ENCODE measurements at regions not wholly inside any gene's neighbourhood (a gene's known extent, or its start where the extent isn't known, plus 50 kb on each side); places are given as distances from the start of the nearest gene placed in this dataset.

DNA sequence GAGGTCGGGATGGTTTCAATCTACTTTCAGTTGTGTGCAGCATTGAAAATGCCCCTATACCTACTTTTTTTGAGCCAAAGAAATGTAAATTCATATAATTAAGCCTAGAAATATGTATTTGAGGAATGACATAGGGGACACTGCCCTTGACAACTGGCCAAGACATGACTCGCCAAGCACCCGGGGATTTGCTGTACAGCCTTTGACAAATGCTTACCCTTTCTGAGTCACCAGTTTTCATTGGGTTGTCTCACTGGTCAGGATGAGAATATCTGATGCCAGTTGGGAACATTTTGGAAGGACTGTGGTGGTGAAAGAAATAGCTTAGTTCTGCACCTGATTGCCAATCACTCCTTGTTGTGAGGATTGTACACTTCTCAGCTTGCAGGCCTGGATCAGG, 166.8 kb upstream of the HABP2 start:
- no peak overlapping the region for H3K4me3 ChIP-seq (replicated peaks; ENCODE audit: insufficient read depth, low read length)
- TF ChIP-seq, protein P1, sequence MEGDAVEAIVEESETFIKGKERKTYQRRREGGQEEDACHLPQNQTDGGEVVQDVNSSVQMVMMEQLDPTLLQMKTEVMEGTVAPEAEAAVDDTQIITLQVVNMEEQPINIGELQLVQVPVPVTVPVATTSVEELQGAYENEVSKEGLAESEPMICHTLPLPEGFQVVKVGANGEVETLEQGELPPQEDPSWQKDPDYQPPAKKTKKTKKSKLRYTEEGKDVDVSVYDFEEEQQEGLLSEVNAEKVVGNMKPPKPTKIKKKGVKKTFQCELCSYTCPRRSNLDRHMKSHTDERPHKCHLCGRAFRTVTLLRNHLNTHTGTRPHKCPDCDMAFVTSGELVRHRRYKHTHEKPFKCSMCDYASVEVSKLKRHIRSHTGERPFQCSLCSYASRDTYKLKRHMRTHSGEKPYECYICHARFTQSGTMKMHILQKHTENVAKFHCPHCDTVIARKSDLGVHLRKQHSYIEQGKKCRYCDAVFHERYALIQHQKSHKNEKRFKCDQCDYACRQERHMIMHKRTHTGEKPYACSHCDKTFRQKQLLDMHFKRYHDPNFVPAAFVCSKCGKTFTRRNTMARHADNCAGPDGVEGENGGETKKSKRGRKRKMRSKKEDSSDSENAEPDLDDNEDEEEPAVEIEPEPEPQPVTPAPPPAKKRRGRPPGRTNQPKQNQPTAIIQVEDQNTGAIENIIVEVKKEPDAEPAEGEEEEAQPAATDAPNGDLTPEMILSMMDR (IDR thresholded peaks at IDR 0.05; ENCODE audit: insufficient read depth, low read length), result no peak
- TF ChIP-seq GABPA (IDR thresholded peaks at IDR 0.05; ENCODE audit: low read depth) (no peak), POLR2AphosphoS5 (IDR thresholded peaks at IDR 0.05; ENCODE audit: low read depth) (no peak), SPI1 (IDR thresholded peaks at IDR 0.05; ENCODE audit: borderline replicate concordance, low read depth) (no peak)
- TF ChIP-seq, protein P2, sequence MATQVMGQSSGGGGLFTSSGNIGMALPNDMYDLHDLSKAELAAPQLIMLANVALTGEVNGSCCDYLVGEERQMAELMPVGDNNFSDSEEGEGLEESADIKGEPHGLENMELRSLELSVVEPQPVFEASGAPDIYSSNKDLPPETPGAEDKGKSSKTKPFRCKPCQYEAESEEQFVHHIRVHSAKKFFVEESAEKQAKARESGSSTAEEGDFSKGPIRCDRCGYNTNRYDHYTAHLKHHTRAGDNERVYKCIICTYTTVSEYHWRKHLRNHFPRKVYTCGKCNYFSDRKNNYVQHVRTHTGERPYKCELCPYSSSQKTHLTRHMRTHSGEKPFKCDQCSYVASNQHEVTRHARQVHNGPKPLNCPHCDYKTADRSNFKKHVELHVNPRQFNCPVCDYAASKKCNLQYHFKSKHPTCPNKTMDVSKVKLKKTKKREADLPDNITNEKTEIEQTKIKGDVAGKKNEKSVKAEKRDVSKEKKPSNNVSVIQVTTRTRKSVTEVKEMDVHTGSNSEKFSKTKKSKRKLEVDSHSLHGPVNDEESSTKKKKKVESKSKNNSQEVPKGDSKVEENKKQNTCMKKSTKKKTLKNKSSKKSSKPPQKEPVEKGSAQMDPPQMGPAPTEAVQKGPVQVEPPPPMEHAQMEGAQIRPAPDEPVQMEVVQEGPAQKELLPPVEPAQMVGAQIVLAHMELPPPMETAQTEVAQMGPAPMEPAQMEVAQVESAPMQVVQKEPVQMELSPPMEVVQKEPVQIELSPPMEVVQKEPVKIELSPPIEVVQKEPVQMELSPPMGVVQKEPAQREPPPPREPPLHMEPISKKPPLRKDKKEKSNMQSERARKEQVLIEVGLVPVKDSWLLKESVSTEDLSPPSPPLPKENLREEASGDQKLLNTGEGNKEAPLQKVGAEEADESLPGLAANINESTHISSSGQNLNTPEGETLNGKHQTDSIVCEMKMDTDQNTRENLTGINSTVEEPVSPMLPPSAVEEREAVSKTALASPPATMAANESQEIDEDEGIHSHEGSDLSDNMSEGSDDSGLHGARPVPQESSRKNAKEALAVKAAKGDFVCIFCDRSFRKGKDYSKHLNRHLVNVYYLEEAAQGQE (IDR thresholded peaks at IDR 0.05; ENCODE audit: insufficient replicate concordance, low read depth), result no peak
- no peak for DNase-seq (ENCODE audit: low read depth in 1 of 2, low spot score in 1 of 2)
- no peak overlapping the region for H3K27ac ChIP-seq (replicated peaks)
- peaks cover 15% of the 10 kb centered on the region for H3K27me3 ChIP-seq (ENCODE audit: insufficient read depth, poor library complexity, severe bottlenecking)

GRCh38 chr10:113389969-113390368, 162.9 kb upstream of the HABP2 start:
- TF ChIP-seq GABPA (IDR thresholded peaks at IDR 0.05; ENCODE audit: low read depth) (no peak), POLR2AphosphoS5 (IDR thresholded peaks at IDR 0.05; ENCODE audit: low read depth) (no peak)
- TF ChIP-seq, protein P1 (IDR thresholded peaks at IDR 0.05; ENCODE audit: insufficient read depth, low read length), result no peak
- TF ChIP-seq, protein P2 (IDR thresholded peaks at IDR 0.05; ENCODE audit: insufficient replicate concordance, low read depth), result no peak
- no peak for DNase-seq (ENCODE audit: low read depth in 1 of 2, low spot score in 1 of 2)
- no peak overlapping the region for H3K4me3 ChIP-seq (replicated peaks; ENCODE audit: insufficient read depth, low read length)
- no peak overlapping the region for H3K27ac ChIP-seq (replicated peaks)
- H3K27me3 ChIP-seq (ENCODE audit: insufficient read depth, poor library complexity, severe bottlenecking), result peaks cover 3% of the 10 kb centered on the region

DNA sequence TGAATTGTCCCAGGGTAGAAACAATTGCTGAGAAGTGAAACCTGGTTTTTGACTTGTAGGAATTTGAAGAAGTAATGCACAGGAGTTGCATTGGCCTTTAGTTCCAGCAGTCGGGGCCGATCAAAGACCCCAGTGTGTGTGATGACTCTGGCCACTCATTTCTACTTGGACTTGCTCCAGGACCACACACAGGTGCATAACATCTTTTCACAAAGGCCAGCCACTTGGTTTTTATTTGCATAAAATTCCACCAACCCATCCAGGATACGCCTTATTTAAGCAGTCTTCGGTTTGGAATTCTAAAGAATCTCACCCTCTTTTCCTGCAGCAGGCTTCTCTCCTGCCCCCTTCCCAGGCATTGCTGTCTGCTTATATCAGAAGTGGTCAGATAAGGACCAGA, 162.0 kb upstream of the HABP2 start:
- no peak for DNase-seq (ENCODE audit: low read depth in 1 of 2, low spot score in 1 of 2)
- TF ChIP-seq SPI1 (IDR thresholded peaks at IDR 0.05; ENCODE audit: borderline replicate concordance, low read depth) (no peak), POLR2AphosphoS5 (IDR thresholded peaks at IDR 0.05; ENCODE audit: low read depth) (no peak), GABPA (IDR thresholded peaks at IDR 0.05; ENCODE audit: low read depth) (no peak)
- TF ChIP-seq, protein P1 (IDR thresholded peaks at IDR 0.05; ENCODE audit: insufficient read depth, low read length), result no peak
- TF ChIP-seq, protein P2 (IDR thresholded peaks at IDR 0.05; ENCODE audit: insufficient replicate concordance, low read depth), result no peak
- Histone ChIP-seq H3K4me3 (replicated peaks; ENCODE audit: insufficient read depth, low read length) (no peak overlapping the region), H3K27me3 (ENCODE audit: insufficient read depth, poor library complexity, severe bottlenecking) (no peaks in the 10 kb centered on the region), H3K27ac (replicated peaks) (no peak overlapping the region)

Measured in HL-60 (cell line).